DND-41 (cell line): ENCODE measurements at regions not wholly inside any gene's neighbourhood (a gene's known extent, or its start where the extent isn't known, plus 50 kb on each side); places are given as distances from the start of the nearest gene placed in this dataset.

Experiments used
- CTCF ChIP-seq: IDR thresholded peaks from 2 replicates; pipeline ENCODE4 v1.5.1; 2012; ENCODE audit warnings: borderline replicate concordance, low read length, moderate library complexity, mild to moderate bottlenecking; ENCODE audit not compliant: poor library complexity, severe bottlenecking; ENCODE audit errors: extremely low read depth
- EZH2 ChIP-seq: IDR thresholded peaks from 3 replicates; pipeline ENCODE4 v1.6.1; 2012; ENCODE audit warnings: borderline replicate concordance, low read depth, mild to moderate bottlenecking, moderate library complexity, low read length, inconsistent platforms; ENCODE audit not compliant: severe bottlenecking

DNA sequence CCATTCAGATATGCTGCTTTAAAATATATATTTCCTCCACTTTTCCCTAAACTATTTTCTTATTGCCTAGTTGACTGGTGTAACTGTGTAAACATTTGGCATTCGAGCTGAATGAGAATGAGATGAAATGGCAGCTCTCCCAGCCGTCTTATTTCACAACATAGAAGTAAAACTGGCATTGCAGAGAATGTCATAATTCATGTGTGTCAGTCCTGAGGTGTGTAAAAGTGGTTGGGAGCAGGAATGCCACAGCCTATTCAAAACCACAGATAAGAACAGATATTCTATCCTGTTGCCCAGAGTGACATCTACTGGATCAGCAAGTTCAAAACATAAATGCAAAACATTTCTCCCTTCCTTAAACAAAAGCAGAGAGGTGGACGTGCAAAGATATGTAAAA lies 565.5 kb upstream of the CHAC2 start:
- TF ChIP-seq CTCF (no peak), EZH2 (no peak)
